HG02798 (cell line): ENCODE measurements at regions not wholly inside any gene's neighbourhood (a gene's known extent, or its start where the extent isn't known, plus 50 kb on each side); places are given as distances from the start of the nearest gene placed in this dataset.

ENCODE experiments used
- ATAC-seq: cut with Tn5 transposase; IDR thresholded peaks from one replicate; pipeline ENCODE4 v1.9.1; 2021; ENCODE audit warnings: mild to moderate bottlenecking; ENCODE audit not compliant: unreplicated experiment, poor library complexity

DNA sequence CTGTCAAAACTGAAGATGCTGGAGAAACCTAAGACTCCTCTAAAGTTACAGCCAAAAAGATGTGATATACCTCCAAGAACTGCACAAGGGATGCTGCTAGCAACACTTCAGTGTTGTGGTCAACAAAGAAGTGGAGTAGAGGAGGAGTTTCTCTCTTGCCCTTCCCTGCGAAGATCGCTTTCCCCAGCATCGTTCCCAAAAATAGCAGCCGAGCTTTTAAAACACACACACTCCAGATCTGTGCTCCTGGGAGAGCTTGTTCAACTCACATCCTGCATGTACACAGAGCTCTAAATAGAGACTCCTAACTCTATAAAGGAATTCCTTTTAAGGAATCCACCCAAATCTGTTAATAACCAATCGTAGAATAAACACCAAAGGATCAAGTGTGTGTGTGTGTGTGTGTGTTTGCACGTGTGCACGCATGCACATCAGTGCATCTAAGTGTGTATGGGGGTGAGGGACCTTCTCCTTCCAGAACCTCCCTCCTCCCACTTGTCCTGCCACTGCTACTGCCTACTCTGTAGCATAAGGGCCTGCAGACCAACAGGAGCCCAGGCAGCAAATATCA, 58.5 kb downstream of the PSMG1 start:
- no peak for ATAC-seq

DNA sequence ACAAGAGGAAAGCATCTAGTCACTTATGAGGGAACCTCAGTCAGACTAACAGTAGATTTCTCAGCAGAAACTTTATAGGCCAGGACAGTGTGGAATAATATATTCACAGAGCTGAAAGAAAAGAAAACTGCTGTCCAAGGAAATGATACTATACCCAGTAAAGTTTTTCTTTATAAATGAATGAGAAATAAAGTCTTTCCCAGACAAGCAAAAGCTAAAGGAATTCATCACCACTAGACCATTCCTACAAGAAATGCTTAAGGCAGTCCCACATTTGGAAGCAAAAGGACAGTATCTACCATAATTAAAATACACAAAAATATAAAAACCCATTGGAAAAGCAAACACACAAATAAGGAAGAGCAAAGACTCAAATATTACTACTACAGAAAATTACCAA, 59.9 kb downstream of the PSMG1 start:
- ATAC-seq, result no peak

DNA sequence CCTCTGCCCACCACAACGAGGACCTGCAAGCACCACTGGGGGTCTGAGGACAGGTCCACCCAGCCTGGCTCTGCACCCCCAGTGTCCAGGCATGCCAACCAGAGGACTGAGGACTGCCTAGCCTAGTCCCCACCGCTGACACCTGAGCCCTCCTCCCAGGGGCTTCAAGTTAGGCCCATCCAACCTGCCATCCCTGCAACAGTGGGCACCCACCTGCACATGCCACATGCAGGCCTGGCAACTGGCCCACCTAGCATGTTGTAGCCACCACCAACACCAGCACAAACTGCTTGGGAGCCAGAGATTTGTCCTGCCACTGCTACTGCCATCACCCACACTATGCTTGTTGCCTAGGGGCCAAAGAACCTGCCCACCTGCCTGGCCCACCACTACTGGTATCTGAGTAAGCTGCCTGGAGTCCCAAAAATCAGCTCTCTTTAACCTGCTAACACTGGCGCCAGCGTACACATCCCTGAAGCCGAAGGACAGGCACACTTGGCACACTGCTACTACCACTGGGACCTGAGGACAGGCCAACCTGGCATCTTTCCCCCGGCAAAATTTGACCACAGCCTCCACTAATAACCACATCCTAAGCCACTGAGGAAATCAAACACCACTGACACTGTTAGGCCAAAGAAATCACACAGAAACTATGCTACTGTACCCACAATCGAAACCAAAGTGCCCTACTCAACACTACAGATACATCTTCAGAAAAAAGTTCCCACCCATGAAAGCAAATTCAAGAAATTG, 61.5 kb downstream of the PSMG1 start:
- ATAC-seq, result no peak

DNA sequence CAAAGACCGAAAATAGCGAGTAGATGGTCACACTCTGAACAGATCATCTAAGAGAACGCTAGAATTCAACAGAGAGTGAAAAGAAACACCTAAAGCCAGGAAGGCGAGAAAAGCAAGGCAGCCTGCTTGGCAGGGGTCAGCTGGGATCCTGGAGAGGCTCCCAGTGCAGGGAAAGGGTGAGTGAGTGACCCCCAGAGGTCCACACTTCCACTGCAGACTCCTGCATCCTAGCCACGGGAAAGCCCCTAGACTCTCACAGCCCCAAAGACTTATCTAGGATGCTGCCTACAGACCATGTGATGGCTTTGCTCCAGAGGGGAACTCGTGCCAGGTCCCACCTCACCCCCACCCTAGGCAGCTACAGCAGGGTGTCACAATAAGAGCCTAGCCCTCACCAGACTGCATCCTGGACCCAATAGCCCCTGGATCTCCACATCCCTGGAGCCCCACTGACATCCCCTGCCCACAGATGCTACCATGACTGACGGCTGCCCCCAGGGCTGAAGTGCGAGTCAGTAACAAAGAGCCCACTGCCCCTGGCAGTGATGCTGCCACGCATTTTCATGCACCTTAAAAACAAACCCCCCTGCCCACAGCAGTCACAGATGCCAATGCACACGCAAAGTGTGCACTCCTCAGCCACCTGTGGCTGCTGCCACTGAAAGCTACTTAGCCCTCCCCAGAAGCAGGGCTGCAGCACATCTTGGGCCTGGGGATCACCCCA, 62.2 kb downstream of the PSMG1 start:
- no peak for ATAC-seq

DNA sequence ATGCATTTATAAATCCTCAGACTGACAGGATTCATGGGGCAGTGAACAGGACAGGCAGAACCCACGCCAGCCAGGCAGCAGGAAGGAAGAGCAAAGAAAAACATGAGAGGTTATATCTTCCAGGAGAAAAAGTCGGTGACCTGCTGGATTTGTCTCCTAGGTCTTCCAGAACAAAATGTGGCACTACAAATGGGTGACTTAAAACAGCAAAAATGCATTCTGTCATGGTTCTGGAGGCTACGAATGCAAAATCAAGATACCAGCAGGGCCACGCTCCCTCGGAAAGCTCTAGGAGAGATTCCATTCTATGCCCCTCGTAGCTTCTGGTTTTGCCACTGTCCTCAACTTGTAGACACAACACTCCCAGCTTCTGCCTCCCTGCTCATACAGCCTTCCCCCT, 63.4 kb downstream of the PSMG1 start:
- ATAC-seq, result no peak

DNA sequence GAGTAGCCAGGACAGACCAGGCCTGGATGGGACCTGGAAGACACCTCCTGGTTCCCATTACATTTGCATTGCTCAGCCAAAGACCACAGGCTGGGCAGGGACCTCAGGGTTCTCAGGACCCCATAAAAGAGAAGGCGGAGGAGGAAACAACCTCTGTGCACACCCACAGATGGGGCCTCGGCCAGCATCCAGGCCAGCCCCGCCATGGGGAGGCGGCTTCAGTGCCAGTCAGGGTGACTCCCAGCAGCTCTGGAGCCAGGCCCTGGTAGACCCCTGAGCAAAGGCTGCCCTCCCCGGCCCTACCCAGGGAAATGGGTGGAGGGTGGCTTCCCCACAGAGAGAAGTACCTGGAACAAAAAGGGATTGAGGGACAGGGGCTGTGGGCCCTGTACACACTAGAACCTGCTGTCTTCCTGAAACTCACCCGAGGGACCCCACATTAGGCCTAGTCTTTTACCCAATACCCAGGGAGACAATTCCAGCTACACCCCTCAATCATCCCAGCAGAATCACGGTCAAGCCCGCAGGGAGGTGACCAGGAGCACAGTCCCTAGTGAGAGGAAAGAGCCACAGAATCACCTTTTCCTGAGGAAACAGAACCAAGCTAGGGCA, 64.5 kb downstream of the PSMG1 start:
- no peak for ATAC-seq

DNA sequence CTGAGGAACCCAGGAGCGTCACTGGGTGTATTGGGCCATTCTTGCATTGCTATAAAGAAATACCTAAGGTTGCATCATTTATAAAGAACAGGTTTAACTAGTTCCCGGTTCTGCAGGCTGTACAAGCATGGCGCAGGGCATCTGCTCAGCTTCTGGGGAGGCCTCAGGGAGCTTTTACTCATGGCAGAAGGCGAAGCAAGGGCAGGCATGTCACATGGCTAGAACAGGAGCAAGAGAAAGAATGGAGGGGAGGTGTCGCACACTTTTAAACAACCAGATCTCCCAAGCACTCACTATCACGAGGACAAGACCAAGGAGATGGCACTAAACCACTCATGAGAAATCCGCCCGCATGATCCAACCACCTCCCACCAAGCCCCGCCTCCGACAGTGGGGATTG, 65.2 kb downstream of the PSMG1 start:
- ATAC-seq, result no peak

DNA sequence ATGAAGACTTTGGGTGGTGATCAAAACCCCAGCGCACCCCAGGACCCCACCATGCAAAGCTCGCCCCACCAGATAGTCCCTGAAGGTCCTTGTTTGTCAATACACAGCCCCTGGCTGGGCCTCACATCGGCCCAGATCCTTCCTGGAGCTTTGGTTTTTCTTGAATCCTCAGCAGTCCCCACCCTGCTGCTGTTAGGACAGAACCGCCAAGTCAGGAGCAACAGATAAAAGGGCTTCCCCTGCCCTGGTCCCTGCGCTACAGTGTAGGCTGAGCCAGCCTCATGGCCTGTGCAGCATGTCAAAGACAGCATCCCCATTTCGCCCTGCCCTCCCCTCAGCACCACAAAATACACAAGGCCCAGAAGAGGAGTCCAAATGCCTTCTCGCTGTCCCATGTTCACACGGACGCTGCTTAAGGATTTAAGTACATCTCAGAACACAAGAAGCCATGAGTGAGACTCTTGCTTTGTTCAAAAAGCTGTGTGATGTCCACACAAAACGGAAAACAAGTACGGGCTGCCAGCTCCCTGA, 65.7 kb downstream of the PSMG1 start:
- no peak for ATAC-seq

DNA sequence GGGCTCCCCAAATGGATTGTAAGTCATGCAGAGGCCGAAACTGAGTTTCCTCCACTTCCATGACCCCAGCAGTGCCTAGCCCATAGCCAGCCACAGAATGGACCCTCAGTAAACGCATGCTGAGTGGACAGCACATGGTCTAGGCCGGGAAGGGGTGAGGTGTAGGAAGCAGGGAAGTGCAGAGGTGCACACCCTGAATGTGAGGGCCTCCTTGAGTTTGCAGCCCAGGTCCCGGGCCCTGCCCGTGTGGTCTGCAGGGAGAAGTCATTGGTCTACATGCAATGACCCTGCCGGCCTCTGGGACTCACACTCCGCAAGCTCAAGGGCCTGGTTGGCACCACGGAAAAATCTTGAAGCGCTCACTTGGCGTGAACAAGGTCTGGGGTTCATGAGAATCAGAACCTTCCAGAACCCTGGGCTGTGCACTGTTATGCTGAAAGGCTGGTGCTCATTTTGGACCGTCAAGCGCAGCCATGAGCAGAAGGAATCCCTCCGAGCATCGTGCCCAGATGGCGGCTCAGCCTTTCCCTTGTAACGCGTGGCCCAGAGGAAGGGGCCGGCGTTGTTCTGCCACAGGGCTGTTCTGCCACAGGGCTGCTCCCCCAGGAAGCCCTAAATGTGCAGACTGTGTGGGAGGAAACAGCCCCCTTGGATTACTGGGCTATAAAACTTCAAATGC, 66.4 kb downstream of the PSMG1 start:
- ATAC-seq, result no peak

DNA sequence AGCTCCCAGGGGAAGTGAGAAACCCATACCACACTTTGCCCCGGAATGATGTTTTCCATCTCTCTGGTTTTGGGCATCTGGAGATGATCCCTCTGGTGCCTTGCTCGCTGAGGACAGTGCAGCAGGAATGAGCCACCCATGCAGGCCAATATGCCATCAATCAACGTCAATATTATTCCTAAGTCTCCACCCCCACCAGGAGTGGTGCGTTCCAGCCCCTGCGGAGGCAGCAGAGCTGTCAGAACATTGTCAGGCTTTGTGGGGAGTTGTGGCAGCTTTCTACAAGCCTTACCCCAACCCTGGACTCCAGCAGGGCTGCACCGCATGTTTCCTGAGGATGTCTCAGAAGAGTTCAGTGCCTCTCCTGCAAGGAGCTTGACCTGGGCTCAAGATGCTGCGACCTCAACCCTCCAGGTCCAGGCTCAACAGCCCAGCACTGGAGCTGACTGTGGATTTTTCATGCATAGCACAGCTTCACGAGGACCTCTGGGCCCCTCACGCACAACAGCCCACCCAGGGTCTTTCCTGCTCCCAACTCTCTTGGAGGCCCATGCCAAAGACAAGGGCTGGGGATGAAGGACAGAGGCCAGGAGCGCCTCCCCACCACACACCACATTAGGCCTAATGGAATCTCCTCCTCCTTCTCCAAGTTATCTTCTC, 67.5 kb downstream of the PSMG1 start:
- ATAC-seq, result no peak

DNA sequence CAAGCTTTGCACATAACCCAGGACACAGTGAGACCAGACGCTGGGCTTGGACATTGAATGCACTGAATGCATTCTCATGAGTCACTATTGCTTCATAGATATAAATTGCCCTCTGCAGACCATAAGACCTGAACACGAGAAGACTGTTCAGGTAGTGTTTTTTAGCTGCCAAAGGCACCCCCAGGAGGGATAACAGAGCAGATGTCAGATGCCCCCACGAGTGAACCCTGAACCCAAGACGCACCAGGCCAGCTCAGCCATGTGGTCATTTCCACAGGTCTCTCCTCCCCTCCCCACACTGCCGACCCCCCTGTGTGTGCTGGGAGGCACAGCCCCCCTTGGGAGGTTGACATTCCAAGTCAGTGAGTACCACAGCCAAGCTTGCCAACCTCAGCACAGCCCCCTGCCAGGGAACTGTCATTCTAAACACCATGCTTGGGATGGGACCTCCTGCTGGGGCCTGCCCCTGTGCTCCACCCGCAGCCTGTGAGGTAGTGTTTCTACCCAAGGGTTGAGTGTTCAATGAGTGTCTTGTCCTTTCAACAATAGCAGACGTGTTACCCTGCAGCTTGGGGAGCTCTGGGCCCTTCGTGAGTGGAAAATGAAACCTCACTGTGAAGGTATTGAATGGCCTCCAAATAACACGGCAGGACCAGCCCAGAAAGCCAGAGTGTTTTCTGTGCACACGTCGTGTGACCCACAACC, 68.2 kb downstream of the PSMG1 start:
- ATAC-seq, result no peak

DNA sequence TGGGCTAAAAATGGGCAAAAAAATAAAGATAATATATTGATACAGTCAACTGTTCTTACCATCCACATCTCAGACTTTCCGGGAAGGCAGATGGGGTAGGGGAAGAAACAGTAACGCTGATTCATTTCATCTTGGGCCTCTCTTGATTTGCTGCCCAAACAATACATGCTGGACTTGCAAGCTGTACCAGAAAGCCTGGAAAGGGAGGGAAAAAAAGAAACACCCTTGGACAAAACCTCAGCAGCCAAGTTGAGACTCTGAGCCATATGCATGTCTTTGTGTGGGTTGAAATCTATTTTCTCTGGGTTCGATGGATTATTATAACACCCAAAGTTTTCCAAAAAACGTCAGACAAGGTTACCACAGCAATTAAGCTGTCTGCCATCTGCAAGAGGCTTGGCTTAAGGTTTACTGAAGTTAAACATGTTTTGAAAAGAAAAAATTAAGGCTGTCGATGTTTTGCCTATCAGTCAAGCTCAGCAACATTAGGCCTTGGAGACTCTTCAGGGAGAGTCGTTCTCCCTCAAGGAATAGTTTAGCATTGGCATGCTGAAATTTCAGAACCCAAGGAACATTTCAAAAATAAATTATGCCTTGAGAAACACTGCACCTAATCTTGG, 71.2 kb downstream of the PSMG1 start:
- no peak for ATAC-seq

DNA sequence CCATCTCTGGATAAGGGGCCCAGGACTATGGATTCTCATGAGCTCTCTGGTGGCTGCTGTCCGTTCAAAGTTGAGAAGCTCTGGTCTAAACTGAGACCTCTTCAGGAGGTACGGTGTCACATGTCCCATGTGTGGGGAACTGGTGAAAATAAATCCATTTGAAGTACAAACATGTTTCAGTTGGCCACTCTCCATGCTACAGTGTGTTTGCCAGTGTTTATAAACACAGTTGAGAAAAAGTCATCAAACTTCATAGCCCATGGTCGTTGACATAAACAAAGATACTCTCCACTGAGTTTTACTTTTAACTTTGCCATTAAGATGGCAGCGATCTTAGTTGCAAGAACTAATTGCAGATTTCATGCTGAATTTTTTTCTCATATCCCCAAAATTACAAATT, 72.8 kb downstream of the PSMG1 start:
- no peak for ATAC-seq

DNA sequence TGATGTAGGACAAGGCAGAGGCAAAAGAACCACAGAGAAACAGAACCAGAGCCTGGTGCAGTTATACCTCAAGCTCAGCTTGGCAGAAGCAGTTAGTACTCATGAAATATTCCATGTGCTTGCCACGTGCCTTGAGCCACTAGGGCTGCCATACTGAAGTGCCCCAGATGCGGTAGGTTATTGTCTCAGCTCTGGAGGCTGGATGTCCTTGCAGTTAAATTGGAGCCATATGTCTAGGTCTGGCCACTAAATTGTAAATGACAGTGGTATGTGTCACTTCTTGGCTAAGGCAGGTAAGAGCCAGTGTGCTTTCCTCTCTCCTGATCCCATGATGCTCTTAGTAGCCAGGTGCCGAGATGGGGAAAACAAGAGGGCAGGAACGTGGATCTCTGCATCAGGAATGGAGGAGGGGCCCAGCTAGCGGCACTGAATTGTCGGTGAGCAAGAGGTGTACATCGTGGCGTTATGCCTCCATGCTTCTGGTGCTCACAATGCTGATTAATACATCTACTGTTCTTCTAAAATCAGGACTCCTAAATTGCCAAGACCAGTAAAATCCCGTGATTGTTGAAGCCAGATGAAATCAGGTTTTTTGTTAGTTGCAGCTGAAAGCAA, 73.5 kb downstream of the PSMG1 start:
- ATAC-seq, result no peak

DNA sequence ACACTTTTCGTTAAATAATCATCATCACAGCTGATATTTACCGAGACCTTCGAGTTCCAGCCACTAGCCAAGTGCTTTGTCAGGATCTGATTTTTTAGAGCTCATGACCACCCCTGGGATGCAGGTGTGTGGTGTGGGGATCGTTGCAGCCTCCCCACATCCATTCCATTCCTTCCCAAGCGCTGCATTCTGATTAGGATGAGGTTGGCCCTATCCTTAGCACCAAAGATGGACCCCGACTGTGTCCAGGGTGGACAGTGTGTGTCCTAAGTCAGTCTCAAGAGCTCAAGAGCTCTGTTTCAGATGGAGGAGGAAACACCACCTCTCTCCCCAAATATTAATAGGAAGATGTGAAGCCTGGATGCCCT, 74.1 kb downstream of the PSMG1 start:
- no peak for ATAC-seq

DNA sequence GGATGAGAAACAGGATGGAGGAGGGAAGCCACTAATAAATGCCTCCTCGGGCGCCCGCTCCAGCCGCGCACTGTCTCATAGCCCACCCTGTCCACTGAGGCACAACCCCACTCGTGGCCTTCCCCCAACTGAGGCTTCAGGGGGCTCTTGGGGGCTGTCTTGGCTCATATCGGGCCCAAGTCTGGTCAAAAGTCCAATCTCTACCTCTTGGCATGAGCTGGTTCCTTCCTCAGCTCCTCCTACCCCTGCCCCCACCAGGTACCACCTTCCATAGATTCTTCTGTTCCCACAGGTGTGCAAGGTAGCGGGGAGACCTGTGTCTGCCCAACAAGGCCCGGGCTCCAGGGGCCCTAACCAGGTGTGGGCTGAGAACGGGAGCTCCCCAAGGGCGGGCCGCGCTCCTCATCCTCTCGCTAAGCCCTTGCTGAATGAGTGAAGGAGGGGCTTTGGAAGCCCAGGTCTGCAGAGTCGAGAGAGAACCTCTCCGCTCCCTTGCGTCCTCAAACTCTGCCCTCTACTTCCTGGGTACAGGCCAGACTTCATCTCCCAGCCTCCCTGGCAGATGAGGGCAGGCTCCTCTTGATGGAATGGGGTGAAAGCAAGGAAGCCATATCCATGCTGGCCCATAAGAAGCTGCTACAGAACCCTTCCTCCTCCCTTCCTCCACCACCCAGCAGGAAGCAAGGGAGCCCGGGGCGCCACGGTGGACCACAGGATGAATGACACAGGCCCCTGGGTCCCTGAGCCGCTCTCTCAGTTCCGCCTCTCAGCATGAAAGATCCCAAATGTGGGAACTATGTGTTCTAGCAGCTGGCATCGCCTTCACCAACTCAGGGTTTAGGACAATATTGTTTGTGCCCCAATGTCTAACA, 74.7 kb downstream of the PSMG1 start:
- no peak for ATAC-seq

DNA sequence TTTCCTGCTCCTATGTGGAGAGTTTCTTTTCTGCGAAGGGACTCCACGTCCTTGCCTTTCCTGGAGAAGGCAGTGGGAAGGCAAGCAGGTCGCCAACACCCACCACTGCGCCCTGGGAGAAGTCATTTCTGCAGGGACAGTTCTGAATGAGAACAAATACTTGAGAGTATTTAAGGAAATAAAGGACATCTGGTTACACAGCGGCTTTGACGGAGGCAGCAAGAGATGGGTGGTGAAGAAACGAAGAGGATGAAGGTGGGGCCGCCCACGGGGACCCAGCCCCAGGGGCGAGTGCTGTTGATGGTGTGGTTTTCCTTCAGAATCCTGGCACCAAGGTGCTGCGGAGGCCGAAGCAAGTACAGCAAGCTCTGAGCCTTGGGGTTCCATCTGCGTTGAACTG, 75.5 kb downstream of the PSMG1 start:
- no peak for ATAC-seq
